NB4 (cell line): ENCODE measurements at regions not wholly inside any gene's neighbourhood (a gene's known extent, or its start where the extent isn't known, plus 50 kb on each side); places are given as distances from the start of the nearest gene placed in this dataset.
"Not testable (repeated sequence)": the region's sequence is repeated elsewhere in the genome, so short reads cannot be mapped to it uniquely, and the experiment has no call there.

ENCODE experiments used
- DNase-seq: peaks from one replicate; pipeline ENCODE4 v3.0.0; 2010; ENCODE audit warnings: low read depth
- H3K4me3 ChIP-seq: one replicate; pipeline ENCODE4 v1.5.1; 2011; ENCODE audit warnings: mild to moderate bottlenecking, low read depth, low read length, moderate library complexity
- MYC ChIP-seq: IDR thresholded peaks from 2 replicates; pipeline ENCODE4 v1.6.1; 2011; ENCODE audit warnings: low read depth, low read length
- POLR2A ChIP-seq: IDR thresholded peaks from 2 replicates; pipeline ENCODE4 v1.6.1; 2011; ENCODE audit warnings: mild to moderate bottlenecking; ENCODE audit not compliant: insufficient read length; ENCODE audit errors: extremely low read depth
- TF ChIP-seq, protein P1 (sequence below): IDR thresholded peaks from one replicate; pipeline ENCODE4 v1.5.1; 2012; ENCODE audit warnings: low read depth, low read length
- TF ChIP-seq, protein P2 (sequence below): IDR thresholded peaks from 2 replicates; pipeline ENCODE4 v1.6.1; 2011; ENCODE audit warnings: low read depth, low read length

DNA sequence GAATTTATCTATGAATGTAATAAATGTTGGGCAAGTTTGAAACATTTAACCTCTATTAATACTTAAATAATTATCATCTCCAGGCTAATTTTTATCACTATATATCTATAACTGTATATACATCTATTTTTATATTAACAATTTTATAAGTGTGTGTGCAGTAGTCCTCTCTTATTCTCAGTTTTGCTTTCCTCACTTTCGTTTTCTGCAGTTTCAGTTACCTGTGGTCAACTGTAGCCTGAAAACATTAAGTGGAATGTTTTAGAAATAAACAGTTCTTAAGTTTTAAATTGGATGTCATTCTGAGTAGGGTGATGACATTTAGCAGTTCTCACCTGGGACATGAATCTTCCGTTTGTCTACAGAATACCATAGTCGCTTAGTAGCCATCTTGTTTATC lies 379.4 kb upstream of the MAN1A1 start:
- DNase-seq, result no peak
- H3K4me3 ChIP-seq, result no peak overlapping the region
- TF ChIP-seq POLR2A, result no peak
- TF ChIP-seq, protein P1, sequence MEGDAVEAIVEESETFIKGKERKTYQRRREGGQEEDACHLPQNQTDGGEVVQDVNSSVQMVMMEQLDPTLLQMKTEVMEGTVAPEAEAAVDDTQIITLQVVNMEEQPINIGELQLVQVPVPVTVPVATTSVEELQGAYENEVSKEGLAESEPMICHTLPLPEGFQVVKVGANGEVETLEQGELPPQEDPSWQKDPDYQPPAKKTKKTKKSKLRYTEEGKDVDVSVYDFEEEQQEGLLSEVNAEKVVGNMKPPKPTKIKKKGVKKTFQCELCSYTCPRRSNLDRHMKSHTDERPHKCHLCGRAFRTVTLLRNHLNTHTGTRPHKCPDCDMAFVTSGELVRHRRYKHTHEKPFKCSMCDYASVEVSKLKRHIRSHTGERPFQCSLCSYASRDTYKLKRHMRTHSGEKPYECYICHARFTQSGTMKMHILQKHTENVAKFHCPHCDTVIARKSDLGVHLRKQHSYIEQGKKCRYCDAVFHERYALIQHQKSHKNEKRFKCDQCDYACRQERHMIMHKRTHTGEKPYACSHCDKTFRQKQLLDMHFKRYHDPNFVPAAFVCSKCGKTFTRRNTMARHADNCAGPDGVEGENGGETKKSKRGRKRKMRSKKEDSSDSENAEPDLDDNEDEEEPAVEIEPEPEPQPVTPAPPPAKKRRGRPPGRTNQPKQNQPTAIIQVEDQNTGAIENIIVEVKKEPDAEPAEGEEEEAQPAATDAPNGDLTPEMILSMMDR, result no peak

DNA sequence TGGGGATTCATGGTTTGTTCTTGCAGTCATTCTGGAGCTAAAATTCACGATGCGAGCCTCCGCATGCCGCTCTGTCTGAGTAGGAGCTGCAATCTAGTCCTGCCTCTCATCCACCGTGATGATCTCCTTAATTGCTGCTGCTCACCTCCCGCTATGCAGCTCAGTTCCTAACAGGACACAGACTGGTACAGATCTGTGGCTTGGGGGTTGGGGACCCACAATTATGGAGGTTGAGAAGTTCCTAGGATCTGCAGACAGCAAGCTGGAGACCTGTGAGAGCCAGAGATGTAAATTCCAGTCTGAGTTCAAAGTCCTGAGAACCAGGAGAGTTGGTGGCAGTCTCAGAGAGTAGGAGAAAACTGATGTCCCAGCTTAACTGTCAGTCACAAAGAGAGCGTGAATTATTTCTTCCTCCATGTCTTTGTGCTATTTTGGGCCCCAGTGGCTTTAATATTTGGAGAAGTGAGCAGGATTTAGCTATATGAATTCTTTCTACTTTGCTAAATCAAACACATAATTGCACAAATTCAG lies 378.7 kb upstream of the MAN1A1 start:
- H3K4me3 ChIP-seq, result no peak overlapping the region
- TF ChIP-seq, protein P1, result no peak
- TF ChIP-seq MYC (no peak), POLR2A (no peak)
- TF ChIP-seq, protein P2, sequence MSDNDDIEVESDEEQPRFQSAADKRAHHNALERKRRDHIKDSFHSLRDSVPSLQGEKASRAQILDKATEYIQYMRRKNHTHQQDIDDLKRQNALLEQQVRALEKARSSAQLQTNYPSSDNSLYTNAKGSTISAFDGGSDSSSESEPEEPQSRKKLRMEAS, result no peak
- no peak for DNase-seq

DNA sequence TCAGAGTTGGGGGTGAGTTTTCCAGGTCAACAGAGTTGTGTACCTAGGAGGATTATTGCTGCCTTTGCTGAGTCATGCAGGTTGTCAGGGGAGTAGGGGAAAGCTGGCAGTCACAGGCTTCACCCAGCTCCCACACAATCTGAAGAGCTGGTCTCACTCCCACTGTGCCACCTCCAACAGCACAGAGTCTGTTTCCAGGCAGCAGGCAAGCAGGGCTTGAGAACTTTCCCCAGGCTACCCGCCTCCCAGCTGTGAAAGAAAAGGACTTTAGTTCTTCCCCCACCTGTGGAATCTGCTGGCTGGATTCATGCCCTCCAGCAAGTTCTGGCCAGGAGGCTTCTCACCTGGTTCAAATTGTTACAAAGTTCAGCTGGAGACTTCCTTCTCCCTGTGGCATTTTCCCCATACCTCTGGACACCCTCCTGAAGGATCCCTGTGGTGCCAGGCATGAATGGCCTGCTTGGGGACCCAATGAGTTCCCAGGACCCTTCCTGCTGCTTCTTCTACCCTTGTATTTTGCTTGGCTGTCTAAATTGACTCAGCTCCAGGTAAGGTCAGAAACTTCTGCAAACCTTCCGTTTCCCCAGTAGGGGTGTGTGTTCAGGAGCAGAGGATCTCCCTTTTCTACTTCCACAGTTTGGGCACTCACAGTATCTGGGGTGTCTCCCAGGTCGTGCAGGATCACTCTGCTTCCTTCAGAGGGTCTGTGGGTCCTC lies 378.1 kb upstream of the MAN1A1 start:
- TF ChIP-seq, protein P1, result no peak
- TF ChIP-seq, protein P2, result no peak
- no peak for TF ChIP-seq POLR2A
- no peak for TF ChIP-seq MYC
- no peak overlapping the region for H3K4me3 ChIP-seq
- DNase-seq, result no peak

DNA sequence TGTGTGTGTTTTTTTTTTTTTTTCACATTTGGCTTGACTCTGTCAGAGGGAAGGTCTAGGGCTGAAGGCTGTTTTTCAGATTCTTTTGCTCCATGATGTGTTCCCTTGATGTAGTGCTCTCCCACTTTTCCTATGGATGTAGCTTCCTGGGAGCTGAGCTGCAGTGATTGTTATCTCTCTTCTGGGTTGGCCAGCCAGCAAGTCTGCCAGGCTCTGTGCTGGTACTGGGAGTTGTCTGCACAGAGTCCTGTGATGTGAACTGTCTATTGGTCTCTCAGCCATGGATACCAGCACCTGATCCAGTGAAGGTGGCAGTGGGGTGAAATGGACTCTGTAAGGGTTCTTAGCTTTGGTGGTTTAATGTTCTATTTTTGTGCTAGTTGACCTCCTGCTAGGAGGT lies 377.4 kb upstream of the MAN1A1 start:
- not testable (repeated sequence) for H3K4me3 ChIP-seq, DNase-seq

DNA sequence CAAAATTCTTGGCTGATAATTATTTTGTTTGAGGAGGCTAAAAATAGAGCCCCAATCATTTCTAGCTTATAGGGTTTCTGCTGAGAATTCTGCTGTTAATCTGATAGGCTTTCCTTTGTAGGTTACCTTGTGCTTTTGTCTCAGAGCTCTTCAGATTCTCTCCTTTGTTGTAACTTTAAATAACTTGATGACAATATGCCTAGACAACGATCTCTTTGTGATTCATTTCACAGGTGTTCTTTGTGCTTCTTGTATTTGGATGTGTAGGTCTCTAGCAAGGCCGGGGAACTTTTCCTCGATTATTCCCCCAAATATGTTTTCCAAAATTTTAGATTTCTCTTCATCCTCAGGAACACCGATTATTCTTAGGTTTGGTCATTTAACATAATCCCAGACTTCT lies 376.5 kb upstream of the MAN1A1 start:
- H3K4me3 ChIP-seq, result no peak overlapping the region
- TF ChIP-seq MYC (no peak), POLR2A (no peak)
- TF ChIP-seq, protein P2, result no peak
- TF ChIP-seq, protein P1, result no peak
- no peak for DNase-seq

DNA sequence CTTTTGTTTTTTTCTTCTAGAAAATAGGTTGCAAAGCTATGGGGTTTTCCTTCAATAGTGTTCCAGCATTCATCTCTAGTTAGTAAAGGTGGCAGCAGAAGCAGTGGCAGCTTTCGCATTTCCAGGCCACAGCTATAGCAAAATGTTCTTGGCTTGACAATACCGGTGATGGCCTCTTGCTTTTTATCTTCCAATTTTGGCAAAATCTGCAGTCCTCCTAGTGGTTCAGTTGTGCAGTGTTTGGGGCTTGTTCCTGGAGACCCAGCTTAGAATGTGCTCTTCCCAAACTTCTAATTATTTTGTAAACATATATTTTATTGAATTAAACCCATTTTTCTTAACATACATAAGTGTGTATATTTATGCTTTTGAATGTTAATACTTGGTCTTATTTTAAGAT lies 370.6 kb upstream of the MAN1A1 start:
- DNase-seq, result no peak
- TF ChIP-seq, protein P1, result peak; percentile 19
- TF ChIP-seq MYC, result no peak
- TF ChIP-seq, protein P2, result no peak
- H3K4me3 ChIP-seq, result no peak overlapping the region
